ENCODE measurements at regions not wholly inside any gene's neighbourhood (a gene's known extent, or its start where the extent isn't known, plus 50 kb on each side); places are given as distances from the start of the nearest gene placed in this dataset.

GRCh38 chr1:233485809-233486398, 128.0 kb upstream of the KCNK1 start:
- TF ChIP-seq CTCF (IDR thresholded peaks at IDR 0.05) (no peak), ZNF423 (CRISPR knock-in tag; IDR thresholded peaks at IDR 0.05) (no peak)
